HUES64 (cell line): ENCODE measurements at regions not wholly inside any gene's neighbourhood (a gene's known extent, or its start where the extent isn't known, plus 50 kb on each side); places are given as distances from the start of the nearest gene placed in this dataset.
"Not testable (repeated sequence)": the region's sequence is repeated elsewhere in the genome, so short reads cannot be mapped to it uniquely, and the experiment has no call there.

Source experiments
- H3K27ac ChIP-seq: 2 replicates; pipeline ENCODE4 v1.7.0; 2013; ENCODE audit warnings: low read depth, low read length, inconsistent platforms
- H3K27me3 ChIP-seq: 2 replicates; pipeline ENCODE4 v1.6.1; 2013; ENCODE audit warnings: mild to moderate bottlenecking, low read length; ENCODE audit not compliant: insufficient read depth
- H3K36me3 ChIP-seq: 2 replicates; pipeline ENCODE4 v1.6.1; 2013; ENCODE audit warnings: mild to moderate bottlenecking, low read length; ENCODE audit not compliant: insufficient read depth
- H3K4me1 ChIP-seq: 2 replicates; pipeline ENCODE4 v1.6.1; 2013; ENCODE audit warnings: mild to moderate bottlenecking, low read length, moderate library complexity; ENCODE audit not compliant: insufficient read depth
- H3K4me3 ChIP-seq: 2 replicates; pipeline ENCODE4 v1.5.1; 2013; ENCODE audit warnings: mild to moderate bottlenecking, low read length, moderate library complexity
- H3K9ac ChIP-seq: 2 replicates; pipeline ENCODE4 v1.6.1; 2013; ENCODE audit warnings: mild to moderate bottlenecking, low read depth, low read length
- H3K9me3 ChIP-seq: 2 replicates; pipeline ENCODE4 v1.6.1; 2013; ENCODE audit warnings: low read depth, low read length; ENCODE audit not compliant: insufficient read depth
- WGBS: fragments of 150-250, 120-280 bp; methylation state at CpG from one replicate; pipeline ENCODE4 v1.1.7; 2013; ENCODE audit warnings: missing lambda C conversion rate; 5-methylcytosine and 5-hydroxymethylcytosine counted together

- Histone ChIP-seq H3K4me3 (no peak overlapping the region), H3K36me3 (no peaks in the 10 kb centered on the region), H3K9me3 (no peaks in the 10 kb centered on the region), H3K27me3 (no peaks in the 10 kb centered on the region), H3K27ac (no peak overlapping the region), H3K9ac (no peak overlapping the region), H3K4me1 (no peaks in the 10 kb centered on the region)
- WGBS = 93% methylated on average over 4 of the region's 6 CpGs
These were observed 688.9 kb upstream of the AMOT start for GRCh38 chrX:113529426-113530013.

- Histone ChIP-seq H3K9me3 (no peaks in the 10 kb centered on the region), H3K27ac (no peak overlapping the region), H3K4me1 (no peaks in the 10 kb centered on the region), H3K27me3 (no peaks in the 10 kb centered on the region), H3K36me3 (no peaks in the 10 kb centered on the region), H3K4me3 (no peak overlapping the region), H3K9ac (no peak overlapping the region)
- 95% methylated on average over 3 of the region's 3 CpGs for WGBS
These were observed 682.2 kb upstream of the AMOT start for GRCh38 chrX:113522814-113523213.

GRCh38 chrX:113514906-113515305 lies 674.3 kb upstream of the AMOT start:
- Histone ChIP-seq H3K36me3 (no peaks in the 10 kb centered on the region), H3K4me3 (no peak overlapping the region), H3K4me1 (0 out of 2 replicates have a peak, but pooled peaks cover 6% of the 10 kb centered on the region), H3K9me3 (no peaks in the 10 kb centered on the region), H3K9ac (no peak overlapping the region), H3K27ac (no peak overlapping the region), H3K27me3 (no peaks in the 10 kb centered on the region)
- WGBS = 11% methylated on average over 2 of the region's 2 CpGs

GRCh38 chrX:113512700-113513395 lies 672.2 kb upstream of the AMOT start:
- H3K4me3 ChIP-seq = no peak overlapping the region
- H3K9me3 ChIP-seq = no peaks in the 10 kb centered on the region
- H3K27ac ChIP-seq = no peak overlapping the region
- 82% methylated on average over 7 of the region's 7 CpGs for WGBS
- H3K27me3 ChIP-seq = no peaks in the 10 kb centered on the region
- no peaks in the 10 kb centered on the region for H3K36me3 ChIP-seq
- 0 out of 2 replicates have a peak, but pooled peaks cover 6% of the 10 kb centered on the region for H3K4me1 ChIP-seq
- no peak overlapping the region for H3K9ac ChIP-seq

GRCh38 chrX:113510586-113510985 lies 670.0 kb upstream of the AMOT start:
- Histone ChIP-seq H3K4me3 (no peak overlapping the region), H3K27ac (no peak overlapping the region), H3K27me3 (no peaks in the 10 kb centered on the region), H3K36me3 (no peaks in the 10 kb centered on the region), H3K9ac (no peak overlapping the region), H3K9me3 (no peaks in the 10 kb centered on the region), H3K4me1 (0 out of 2 replicates have a peak, but pooled peaks cover 6% of the 10 kb centered on the region)
- 92% methylated on average over 1 of the region's 1 CpG for WGBS

GRCh38 chrX:113492895-113493294 lies 652.3 kb upstream of the AMOT start:
- H3K4me3 ChIP-seq = no peak overlapping the region
- no peak overlapping the region for H3K9ac ChIP-seq
- H3K9me3 ChIP-seq = no peaks in the 10 kb centered on the region
- H3K27me3 ChIP-seq = no peaks in the 10 kb centered on the region
- H3K4me1 ChIP-seq = no peaks in the 10 kb centered on the region
- H3K27ac ChIP-seq = no peak overlapping the region
- H3K36me3 ChIP-seq = no peaks in the 10 kb centered on the region

- H3K4me3 ChIP-seq = no peak overlapping the region
- peaks cover 33% of the 10 kb centered on the region for H3K4me1 ChIP-seq
- H3K27ac ChIP-seq = no peak overlapping the region
- 96% methylated on average over 2 of the region's 3 CpGs for WGBS
- no peak overlapping the region for H3K9ac ChIP-seq
- H3K36me3 ChIP-seq = no peaks in the 10 kb centered on the region
- H3K9me3 ChIP-seq = no peaks in the 10 kb centered on the region
- H3K27me3 ChIP-seq = no peaks in the 10 kb centered on the region
These were observed 632.8 kb upstream of the AMOT start for GRCh38 chrX:113473418-113473817.

- H3K4me3 ChIP-seq, H3K27ac ChIP-seq, H3K27me3 ChIP-seq, H3K9ac ChIP-seq, H3K36me3 ChIP-seq, H3K9me3 ChIP-seq: not testable (repeated sequence)
- H3K4me1 ChIP-seq = peaks cover 33% of the 10 kb centered on the region
- WGBS = 83% methylated on average over 5 of the region's 5 CpGs
These were observed 632.4 kb upstream of the AMOT start for GRCh38 chrX:113473015-113473414.

GRCh38 chrX:113470166-113470565 lies 629.5 kb upstream of the AMOT start:
- whole genome bisulfite sequencing = 87% methylated on average over 4 of the region's 4 CpGs
- Histone ChIP-seq H3K4me3 (no peak overlapping the region), H3K9ac (no peak overlapping the region), H3K27me3 (no peaks in the 10 kb centered on the region), H3K4me1 (peaks cover 33% of the 10 kb centered on the region), H3K36me3 (no peaks in the 10 kb centered on the region), H3K9me3 (no peaks in the 10 kb centered on the region), H3K27ac (no peak overlapping the region; the same call in 1 of the 2 replicates)

- no peaks in the 10 kb centered on the region for H3K36me3 ChIP-seq
These were observed 617.1 kb upstream of the AMOT start for GRCh38 chrX:113457719-113458118.

GRCh38 chrX:113455582-113455981 lies 615.0 kb upstream of the AMOT start:
- no peaks in the 10 kb centered on the region for H3K36me3 ChIP-seq
- no peaks in the 10 kb centered on the region for H3K4me1 ChIP-seq
- no peaks in the 10 kb centered on the region for H3K27me3 ChIP-seq
- no peak overlapping the region for H3K27ac ChIP-seq
- H3K9me3 ChIP-seq = no peaks in the 10 kb centered on the region
- H3K4me3 ChIP-seq = no peak overlapping the region
- H3K9ac ChIP-seq = no peak overlapping the region

More at GRCh38 chrX:113457719-113458118, 617.1 kb upstream of the AMOT start:
- H3K4me3 ChIP-seq = no peak overlapping the region
- H3K27ac ChIP-seq = no peak overlapping the region
- H3K9me3 ChIP-seq = no peaks in the 10 kb centered on the region
- no peak overlapping the region for H3K9ac ChIP-seq
- 94% methylated on average over 2 of the region's 2 CpGs for WGBS
- no peaks in the 10 kb centered on the region for H3K27me3 ChIP-seq
- H3K4me1 ChIP-seq = no peaks in the 10 kb centered on the region
